Endometrium (tissue), 2 donors: ENCODE measurements at regions not wholly inside any gene's neighbourhood (a gene's known extent, or its start where the extent isn't known, plus 50 kb on each side); places are given as distances from the start of the nearest gene placed in this dataset.
"Not testable (repeated sequence)": the region's sequence is repeated elsewhere in the genome, so short reads cannot be mapped to it uniquely, and the experiment has no call there.

Experiments
- FAIRE-seq: peaks from 2 replicates; lab custom pipeline; 2012; peaks lifted over from hg19 to GRCh38; lab: Jason Lieb, UNC
- donor health status: control.
- donor health status: control.

DNA sequence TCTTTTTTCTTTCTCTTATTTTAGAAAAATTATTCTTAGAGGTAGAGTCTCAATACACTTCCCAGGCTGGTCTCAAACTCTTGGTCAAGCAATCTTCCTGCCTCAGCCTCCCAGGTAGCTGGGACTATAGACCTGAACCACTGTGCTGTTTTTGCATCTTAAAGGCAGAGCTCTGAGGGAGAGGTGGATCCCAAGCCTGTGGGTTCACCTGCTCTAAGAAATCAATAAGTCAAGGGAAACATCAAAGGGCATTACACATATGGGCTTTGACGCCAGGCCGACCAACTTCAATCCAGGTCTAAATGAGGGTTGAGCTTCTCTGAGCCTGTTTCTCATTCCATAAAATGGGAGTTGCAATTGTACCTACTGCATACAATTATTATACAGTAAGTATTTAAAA lies 223.9 kb downstream of the LY86 start:
- FAIRE-seq: no peak

DNA sequence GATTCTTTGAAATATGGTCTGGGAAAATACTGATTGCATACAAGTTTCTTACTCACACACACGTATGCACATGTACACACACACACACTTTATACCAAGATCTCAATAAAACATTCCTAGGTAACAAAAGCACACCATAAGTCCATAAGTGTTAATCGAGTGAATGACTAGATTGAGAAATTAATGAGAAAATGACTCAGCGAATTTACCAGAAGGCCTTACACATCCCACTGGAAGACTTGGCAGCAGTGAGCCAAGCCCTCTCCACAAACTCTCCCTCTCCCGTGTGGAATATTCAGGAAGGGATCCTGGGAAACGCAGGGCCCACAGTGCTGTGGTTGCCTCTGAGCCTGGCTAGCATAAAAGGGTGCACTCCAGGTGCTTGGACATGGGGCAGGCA lies 227.2 kb downstream of the LY86 start:
- no peak for FAIRE-seq

GRCh38 chr6:6816716-6817115 lies 228.2 kb downstream of the LY86 start:
- no peak for FAIRE-seq

GRCh38 chr6:6818078-6818639 lies 229.6 kb downstream of the LY86 start:
- no peak for FAIRE-seq

GRCh38 chr6:6820641-6821238 lies 232.2 kb downstream of the LY86 start:
- no peak for FAIRE-seq

DNA sequence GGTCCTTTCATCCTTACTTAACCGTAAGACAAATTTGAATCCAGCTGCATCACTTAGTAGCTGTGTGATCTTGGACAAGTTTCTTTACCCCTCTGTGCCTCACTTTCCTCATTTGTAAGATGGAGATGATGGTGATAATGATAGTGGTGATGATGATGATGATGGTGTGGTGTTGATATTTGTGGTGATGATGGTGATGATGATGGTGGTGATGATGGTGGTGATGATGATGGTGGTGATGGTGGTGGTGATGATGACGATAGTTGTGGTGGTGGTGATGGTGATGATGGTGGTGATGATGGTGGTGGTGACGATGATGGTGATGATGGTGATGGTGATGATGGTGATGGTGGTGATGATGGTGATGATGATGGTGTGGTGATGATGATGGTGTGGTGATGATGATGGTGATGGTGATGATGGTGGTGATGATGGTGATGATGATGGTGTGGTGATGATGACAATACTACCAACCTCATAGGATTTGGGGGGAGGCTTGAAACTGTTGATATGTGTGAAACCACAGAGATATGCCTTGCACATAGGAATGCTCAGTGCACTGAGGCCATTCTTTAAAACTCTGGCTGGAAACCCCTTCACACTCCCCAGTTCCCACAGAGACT lies 233.2 kb downstream of the LY86 start:
- no peak for FAIRE-seq

GRCh38 chr6:6823030-6823429 lies 234.5 kb downstream of the LY86 start:
- no peak for FAIRE-seq

GRCh38 chr6:6823568-6824224 lies 235.2 kb downstream of the LY86 start:
- FAIRE-seq: no peak

DNA sequence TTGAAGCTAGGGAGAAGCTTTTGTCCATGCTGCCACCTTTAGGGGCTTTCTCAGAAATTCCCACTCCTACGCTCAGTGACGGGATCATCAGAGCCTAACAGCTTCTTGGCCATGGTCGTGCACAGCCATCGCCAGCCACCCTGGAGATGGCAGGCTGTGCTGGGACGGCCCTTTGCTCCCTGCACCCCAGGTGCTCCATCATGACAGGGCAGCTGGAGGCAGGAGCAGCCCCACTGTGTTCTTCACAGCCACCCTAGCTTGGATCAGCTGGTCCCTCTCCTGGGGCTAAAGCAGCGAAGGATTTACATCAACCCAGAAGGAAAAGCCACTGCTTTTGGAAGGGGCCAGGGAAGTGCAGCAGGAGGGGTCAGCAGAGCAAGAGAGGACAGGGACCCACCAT lies 235.9 kb downstream of the LY86 start:
- no peak for FAIRE-seq

- no peak for FAIRE-seq
These were observed 236.8 kb downstream of the LY86 start for GRCh38 chr6:6825193-6825784.

DNA sequence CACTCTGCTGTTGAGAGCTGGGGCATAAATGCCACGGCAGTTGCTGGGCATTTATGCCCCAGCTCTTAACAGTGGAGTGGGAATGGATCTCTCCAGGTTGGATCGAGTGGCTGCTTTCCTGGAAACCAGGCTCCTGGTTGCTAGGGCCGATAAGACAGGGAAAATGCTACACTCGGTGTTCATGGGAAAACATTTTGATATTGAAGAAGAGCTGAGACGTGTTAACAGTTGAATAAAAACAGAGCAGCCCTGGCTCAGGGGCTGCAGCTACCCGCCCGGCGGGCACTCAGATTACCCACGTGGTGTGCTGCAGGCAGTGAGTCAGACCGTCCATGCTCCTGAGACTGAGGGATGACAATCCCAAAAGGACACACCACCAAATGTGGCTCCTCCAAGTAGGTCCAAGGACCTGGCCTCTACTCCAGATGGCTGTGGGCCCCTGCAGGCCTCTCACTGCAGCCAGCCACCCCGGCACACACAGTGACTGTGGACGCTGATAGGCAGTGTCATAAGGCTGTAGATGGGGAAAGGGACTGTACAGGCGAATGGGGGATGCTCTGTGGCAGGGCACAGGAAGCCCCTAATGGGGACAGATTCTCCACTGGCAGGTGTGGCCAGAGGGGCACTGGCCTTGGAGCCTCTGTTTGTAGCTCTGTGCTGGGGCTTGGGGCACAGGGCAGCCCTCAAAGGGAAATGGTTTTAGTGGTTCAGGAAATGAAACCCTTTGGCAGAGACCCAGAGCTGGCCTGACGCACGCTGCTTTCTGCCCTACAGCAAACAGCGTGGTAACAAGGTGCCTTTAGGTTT lies 237.8 kb downstream of the LY86 start:
- no peak for FAIRE-seq

- no peak for FAIRE-seq
These were observed 238.4 kb downstream of the LY86 start for GRCh38 chr6:6826961-6827360.

DNA sequence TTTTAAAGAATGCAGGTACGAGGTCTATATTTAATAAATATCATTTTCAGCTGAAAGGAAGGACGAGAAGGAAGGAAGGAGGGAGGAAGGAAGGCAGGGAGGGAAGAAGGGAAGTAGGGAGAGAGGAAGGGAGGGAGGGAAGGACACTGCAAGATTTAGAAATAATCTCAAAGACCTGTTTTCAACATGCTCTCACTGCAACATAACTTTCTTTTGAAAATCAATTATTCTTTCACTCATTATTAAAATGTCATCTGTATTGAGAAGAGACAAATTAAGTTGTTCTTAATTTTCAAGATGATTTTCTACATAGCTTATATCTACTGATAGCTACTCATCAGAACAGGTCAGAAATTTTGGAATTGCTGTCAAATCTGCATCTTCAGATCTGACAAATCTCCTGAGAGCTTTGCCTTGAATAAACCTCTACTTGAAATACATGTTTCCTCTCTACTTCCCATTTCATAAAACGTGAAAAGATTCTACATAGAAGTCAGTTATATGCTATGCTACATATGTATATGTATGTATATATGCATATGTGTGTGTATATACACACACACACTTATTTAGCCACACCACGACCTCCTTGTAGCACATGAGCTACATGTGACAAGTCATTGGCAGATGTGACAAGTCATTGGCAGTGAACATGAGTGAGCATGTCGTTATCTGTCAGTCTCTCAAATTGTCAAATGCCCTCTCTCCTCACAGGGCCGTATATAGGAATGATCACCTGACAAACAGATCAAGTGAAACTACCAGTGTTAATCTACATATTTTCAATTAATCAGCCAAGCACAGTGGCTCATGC lies 241.6 kb downstream of the LY86 start:
- no peak for FAIRE-seq

GRCh38 chr6:6830686-6831063 lies 242.2 kb downstream of the LY86 start:
- FAIRE-seq: not testable (repeated sequence)

- FAIRE-seq: no peak
These were observed 243.9 kb downstream of the LY86 start for GRCh38 chr6:6832439-6832838.

GRCh38 chr6:6834356-6835222 lies 246.1 kb downstream of the LY86 start:
- no peak for FAIRE-seq

GRCh38 chr6:6835223-6835503 lies 246.6 kb downstream of the LY86 start:
- FAIRE-seq: no peak

GRCh38 chr6:6836609-6837406 lies 248.3 kb downstream of the LY86 start:
- no peak for FAIRE-seq

GRCh38 chr6:6837541-6838080 lies 249.1 kb downstream of the LY86 start:
- no peak for FAIRE-seq
